HG03159 (cell line): ENCODE measurements at regions not wholly inside any gene's neighbourhood (a gene's known extent, or its start where the extent isn't known, plus 50 kb on each side); places are given as distances from the start of the nearest gene placed in this dataset.
"Not testable (repeated sequence)": the region's sequence is repeated elsewhere in the genome, so short reads cannot be mapped to it uniquely, and the experiment has no call there.

ENCODE experiments used
- ATAC-seq: cut with Tn5 transposase; IDR thresholded peaks from one replicate; pipeline ENCODE4 v1.9.1; 2021; ENCODE audit warnings: mild to moderate bottlenecking, moderate library complexity; ENCODE audit not compliant: unreplicated experiment

DNA sequence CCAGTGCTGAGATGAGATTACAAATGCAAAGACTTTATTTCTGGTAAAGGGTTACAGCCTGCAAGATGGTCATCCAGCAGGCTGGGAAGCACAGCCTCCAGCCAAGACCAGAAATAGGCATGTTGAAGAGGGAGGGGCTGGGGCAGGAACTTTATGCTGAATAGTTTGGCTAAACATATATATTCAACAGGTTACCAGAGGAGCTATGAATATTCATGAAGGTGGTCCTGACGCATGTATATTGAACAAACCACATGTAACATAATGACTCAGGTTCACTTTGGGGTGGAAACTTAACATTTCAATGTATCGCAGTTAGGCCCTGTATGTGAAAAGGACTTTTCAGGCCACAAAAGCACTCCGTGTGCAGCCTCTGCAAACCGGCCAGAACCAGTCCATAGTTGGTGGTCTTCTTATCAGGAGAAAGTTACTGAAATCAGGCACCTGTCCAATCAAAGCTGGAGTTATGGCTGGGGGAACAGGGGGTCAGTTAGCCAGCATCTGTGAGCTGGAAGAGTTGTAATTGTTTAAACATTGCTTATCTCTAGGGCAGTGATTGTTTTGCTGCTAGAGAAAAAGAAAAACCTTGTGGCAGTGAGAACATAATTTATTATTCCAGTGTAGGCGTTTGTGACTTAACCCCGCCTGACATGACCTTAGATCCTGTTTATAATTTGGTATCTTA lies 372.9 kb upstream of the AUTS2 start:
- no peak for ATAC-seq

DNA sequence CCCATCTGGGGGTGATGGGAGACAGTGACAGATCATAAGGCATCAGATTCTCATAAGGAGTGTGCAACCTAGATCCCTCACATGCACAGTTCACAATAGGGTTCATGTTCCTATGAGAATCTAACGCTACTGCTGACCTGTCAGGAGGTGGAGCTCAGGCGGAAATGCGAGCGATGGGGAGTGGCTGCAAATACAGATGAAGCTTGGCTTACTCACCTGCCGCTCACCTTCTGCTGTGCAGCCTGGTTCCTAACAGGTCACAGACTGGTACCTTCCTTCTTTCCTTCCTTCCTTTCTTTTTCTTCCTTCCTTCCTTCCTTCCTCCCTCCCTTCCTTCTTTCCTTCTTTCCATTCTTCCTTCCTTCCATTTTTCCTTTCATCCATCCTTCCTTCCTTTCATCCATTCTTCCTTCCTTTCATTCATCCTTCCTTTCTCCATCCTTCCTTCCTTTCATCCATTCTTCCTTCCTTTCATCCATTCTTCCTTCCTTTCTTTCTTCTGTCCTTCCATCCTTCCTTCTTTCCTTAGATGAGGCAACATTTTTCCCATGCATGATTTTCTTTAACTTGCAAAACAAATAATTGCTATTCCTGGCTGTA lies 370.0 kb upstream of the AUTS2 start:
- no peak for ATAC-seq

DNA sequence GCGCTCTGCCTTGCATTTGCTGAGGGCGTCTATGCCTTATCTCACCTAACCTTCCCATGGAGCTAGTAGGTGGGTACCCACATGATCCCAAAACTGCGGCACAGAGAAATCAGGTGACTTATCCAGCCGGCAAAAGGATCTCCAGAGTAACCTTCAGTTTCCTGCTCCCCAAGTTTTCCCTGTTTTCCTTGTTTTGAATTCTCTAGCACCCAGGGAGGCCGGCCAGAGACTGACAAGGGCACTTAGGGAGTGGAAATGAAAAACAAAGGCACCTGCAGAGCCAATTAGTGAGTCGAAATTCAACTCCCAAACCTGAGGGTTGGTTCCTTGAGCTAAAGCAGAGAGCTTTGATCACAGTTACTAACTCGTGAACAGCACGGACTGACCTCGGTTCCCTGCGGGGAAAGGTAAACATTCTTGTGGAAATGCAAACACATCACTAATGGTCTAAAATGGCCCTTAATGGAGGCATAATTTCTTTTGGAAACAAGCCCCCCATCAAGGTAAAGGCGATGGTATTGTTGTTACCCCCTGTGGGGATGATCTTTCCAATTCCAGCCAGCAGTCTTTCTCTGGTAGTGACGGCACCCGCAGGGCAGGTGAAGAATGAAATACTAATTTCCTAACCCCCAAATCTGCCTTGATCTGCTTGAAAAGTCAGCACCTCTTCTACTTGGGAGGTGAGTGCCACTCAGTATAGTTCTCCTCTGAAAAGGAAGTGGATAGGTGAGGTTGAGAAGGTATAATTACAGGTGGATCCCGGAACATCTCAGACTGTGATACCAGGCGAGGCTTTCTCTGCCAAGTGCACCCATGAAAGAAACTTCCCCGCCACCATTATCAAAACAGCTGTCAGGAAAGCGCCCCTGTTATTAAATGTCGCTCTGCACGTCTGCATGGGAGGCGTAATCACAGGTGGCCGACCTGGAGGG lies 365.6 kb upstream of the AUTS2 start:
- ATAC-seq = no peak

DNA sequence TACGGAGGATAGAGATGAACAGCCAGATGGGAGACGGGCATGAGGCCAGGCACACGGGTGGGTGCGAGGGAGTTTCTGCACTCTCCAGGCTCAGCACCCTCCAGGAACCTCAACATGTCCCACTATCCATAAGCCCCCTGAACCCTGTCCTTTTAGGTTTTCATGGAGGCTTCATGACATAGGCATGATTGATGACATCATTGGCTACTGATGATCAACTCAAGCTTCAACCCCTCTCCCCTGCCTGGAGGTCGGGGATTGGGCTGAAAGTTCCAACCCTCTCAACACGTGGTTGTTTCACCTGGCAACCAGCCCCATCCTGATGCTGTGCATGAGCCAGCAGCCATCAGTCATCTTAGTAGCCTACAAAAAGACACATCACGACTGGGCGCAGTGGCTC lies 360.7 kb upstream of the AUTS2 start:
- ATAC-seq = no peak

DNA sequence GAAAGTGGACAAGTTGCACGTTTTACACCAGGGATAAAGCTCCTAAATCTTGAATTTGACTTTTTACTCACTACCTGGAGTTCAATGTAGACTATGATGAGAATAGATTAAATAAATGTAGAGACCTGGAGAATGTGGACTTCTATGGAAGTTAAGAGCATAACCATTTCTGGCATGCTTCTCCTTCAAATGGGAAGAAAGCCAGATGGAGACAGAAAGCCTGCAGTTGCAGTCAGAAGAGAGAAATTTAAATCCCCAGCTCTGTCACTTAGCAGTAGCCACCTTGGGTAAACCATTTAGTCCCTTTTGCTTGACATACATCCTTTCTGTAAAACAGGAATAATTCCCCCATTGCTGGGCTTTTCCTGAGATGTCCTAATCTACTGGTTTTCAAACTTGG lies 355.3 kb upstream of the AUTS2 start:
- ATAC-seq = no peak

DNA sequence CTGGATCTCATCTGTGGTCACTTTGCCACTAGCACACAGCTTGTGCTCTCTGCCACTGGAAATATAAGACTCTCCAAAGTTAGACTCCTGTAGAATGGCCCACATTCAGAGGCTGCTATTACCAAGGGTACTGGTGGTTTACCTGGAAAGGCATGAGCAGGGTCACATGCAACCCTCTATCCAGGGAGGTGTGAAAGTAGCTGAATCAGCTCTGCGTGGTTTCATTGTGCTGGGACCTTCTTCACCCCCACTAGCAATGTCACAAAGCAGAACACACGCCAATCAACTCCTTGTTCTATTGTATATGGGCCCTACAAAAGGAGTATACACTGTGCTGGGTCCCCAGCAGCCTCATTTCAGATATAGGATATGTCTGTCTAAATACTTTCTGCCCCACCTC lies 353.6 kb upstream of the AUTS2 start:
- ATAC-seq = no peak

DNA sequence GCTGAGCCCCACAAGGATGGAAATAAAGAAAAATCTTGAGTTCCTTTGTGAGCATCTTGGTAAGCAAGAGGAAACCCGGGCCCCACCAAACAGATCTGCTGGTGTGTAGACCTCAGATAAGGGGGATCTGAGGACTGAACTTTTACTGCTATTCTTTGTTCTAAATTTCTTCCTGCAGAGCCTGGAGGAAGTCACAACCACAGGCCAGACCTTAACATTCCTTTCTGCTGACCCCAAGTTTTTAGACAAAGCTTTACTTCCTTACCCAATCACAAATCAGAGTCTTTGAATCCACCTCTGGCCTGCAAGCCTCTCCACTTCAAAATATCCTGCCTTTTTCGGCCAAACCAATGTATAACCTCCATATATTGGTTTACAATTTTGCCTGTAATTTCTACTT lies 352.6 kb upstream of the AUTS2 start:
- ATAC-seq = no peak

DNA sequence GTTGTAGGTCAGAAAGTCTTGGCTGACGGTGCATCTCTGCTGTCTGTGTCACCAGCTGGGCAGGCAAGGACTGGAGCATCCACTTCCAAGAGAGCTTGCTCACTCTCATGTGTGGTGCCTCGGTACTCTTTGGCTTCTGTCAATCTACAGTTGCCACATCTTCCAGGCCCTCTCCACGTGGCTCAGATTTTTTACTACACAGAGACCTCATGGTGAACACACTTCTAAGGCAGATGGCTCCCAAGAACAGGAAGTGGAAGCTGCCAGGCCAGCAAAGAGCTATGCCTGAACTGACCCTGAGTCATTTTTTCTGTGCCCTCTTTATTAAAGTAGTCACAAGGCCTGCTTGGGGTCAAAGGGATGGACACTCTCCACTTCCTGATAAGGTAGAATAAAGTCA lies 351.5 kb upstream of the AUTS2 start:
- no peak for ATAC-seq

DNA sequence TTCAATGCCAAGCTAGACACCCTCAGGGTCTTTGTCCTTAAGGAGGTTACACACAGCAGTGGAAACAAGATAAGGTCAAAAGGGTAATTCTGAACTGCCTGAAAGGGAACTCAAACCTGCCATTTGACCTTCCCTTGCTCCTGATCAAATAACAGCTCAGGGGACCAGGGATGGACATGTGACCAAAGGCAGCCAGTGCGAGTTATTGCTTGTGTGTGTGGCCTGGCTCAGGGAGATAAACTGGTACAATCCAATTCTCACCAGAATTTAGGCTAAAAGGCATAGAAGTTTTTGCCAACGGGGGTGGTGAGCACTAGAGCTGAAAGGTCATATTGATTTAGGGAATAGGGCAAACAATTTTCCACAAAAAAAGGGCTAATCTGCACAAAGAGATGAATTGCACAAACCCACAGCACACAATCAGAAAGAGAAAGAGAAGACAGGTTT lies 349.9 kb upstream of the AUTS2 start:
- ATAC-seq = not testable (repeated sequence)

DNA sequence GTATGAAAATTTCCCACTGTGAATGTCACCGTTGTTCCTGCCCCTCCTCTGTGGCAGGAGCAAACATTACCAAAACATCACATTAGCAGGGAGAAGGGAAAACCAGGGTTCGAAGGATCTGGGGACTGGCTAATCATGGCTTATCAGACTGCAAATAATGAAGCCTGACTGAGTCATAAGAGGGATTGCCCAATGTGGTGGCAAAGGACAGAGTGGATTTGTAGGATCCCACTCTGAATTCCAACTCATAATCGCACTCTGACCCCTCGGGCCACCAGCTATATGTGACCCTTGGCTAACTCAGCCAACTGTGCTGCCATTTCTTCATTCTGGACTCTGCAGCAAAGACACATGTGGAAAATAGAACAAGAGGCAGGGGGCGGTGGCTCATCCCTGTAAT lies 347.3 kb upstream of the AUTS2 start:
- ATAC-seq = no peak

DNA sequence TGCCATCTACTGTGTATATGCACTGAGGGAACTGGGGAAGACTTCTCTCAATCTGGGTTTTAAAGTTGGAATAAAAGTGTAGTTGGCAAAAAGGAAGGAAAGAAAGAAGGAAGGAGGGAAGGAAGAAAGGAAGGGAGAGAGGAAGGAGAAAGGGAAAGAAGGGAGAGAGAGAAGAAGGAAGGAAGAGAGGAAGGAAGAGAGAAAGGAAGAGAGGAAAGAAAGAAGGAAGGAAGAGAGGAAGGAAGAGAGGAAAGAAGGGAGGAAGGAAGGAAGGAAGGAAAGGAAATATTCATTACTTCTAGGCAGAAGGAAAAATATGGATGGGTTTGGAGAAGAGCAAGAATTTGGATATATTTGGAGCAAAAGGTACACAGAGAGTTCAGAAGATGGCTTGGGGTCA lies 343.6 kb upstream of the AUTS2 start:
- no peak for ATAC-seq

DNA sequence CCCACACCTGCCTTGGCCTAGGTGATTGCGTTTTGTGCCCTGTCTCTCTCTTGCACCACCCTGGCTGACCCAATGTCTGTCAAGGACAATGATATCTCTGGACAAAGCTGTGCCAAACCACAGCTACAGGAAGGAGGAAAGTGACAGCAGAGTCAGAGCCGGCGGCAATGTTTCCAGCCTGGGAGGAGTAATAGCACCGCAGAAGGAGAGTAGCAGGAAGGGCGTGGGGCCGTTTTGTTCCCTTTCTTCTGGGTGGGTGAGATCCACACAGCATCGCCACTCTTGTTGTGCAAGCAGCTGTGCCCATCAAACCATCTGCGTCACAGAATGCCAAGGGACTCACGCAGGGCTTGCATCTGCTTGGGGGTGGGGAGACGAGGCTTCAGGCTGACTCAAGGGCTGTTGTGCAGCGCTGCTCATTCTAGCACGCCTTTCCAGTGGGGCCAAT lies 341.6 kb upstream of the AUTS2 start:
- no peak for ATAC-seq

DNA sequence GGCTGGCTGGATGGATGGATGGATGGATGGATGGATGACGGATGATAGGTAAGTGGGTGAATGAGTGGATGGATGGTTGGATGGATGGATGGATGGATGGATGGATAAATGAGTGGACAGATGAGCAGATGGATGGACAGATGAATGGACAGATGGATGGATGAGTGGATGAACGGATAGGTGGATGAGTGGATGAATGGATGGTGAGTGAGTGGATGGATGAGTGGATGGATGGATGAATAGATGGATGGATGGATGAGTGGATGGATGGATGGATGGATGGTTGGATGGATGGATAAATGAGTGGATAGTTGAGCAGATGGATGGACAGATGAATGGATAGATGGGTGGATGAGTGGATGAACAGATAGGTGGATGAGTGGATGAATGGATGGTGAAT lies 340.7 kb upstream of the AUTS2 start:
- no peak for ATAC-seq

DNA sequence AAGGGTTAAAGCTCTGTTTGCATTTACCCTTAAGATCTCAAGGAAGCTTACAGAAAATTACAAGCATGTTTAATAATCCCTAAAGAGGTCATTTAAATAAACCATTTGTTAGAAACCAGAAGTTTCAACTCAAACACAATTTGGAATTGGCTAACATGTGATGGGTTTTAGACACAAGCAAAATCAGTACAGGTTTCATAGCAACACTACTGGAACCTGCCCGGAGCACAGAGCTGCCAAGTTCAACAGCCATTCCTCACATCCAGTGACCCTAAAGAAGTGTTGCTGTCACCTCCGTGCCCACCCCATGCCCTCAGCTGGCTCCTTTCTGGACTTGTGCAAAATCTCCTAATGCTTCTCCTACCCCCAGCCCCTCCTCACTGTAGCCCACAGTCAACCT lies 338.8 kb upstream of the AUTS2 start:
- no peak for ATAC-seq

DNA sequence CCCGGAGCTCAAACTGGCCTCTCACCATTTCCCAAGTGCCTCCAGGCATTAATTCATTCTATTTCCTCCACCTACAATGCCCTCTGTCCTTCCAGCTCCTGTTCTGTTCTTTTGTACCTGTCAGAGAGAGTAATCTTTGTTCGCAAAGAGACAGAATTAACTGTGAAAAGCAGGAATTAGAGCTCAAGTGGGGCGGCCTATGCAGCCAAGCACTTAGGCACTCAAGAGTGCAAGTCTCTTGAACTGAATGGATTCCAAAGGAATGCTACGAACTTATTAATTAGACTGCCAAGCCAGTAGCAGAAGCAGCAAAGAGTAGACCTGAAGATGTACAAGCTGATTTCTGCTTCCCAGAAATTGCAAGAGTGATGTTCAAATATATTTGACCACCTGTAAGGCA lies 338.3 kb upstream of the AUTS2 start:
- ATAC-seq = no peak

DNA sequence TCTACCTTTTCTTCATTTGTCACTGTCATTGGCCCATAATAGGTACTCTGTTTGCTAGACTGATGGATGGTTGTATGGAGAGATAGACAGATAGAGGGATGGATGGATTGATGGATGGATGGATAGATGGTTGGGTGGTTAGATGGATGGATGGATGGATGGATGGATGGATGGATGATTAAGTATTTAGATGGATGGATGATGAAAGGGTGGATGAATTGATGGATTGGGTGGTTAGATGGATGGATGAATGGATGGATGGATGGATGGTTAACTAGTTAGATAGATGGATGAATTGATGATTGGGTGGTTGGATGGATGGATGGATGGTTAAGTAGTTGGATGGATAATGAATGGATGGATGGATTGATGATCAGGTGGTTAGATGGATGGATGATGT lies 334.7 kb upstream of the AUTS2 start:
- no peak for ATAC-seq

DNA sequence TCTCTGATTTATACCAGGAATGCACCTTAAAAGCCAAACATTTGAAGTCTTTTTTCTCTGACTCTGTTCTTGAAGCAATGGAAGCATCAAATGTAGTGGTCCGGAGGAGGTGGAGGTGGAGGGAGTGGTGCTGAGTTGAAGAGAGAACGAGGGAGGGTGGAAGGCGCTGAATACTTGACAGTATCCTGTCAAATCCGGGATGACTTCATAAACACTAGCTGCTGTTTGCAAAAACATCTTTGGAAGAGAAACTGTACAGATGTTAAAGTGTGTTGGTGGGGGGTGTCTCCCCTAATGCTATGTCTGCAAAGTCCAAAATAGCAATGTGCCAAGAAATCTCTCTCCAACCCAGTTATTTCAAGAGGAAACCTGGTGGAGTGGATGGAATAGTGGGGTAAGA lies 328.5 kb upstream of the AUTS2 start:
- no peak for ATAC-seq

DNA sequence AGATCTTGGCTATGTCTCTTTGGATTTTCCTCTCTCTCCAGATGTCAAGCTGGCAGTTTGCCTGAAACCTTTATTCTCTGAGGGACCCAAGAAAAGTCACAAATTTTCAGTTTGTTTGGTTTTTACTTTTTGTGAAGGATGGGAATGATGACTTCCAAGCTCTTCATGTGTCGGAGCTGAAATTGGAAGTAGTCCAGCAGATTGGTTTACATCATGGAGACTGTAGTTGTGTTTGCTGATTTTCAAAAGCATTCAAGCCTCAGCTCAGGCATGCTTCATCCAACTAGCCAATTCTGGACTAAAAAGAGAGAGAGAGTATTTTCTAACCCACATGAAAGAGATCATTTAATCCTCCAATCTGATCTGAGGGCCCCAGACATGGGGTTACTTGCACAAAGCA lies 326.2 kb upstream of the AUTS2 start:
- no peak for ATAC-seq

DNA sequence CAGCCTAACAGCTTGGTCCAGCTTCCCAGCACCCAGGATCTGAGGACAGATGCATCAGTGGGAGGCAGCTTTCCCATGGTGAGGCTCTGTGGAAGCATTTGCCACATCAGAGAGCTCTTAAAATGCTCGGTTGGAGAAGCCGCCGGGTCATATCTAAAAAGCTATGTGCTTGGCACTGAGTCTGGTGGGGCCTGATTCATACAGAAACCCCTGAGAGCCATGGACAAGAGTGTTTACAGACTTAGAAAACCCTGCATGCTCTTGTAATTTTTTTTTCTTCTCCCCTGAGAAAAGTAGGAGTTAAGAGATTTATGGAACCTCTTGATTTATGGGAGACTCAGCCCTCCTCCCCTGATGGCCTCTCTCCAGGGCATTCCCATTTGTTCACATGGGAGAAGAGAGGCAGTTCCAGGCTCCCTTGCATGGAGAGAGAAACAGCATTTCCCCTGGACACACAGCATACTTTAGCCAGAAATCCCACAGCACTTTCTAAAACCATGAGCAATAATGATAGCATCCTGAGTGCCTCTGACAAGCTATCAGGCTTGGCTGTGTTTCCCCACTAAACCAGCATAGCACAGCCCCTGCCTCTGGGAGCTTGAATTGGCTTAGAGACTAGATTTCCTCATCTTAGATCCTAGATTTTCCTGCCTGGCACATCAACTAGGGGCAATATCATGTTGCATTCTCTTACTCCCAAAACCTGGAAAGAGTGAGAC lies 322.1 kb upstream of the AUTS2 start:
- ATAC-seq = no peak

DNA sequence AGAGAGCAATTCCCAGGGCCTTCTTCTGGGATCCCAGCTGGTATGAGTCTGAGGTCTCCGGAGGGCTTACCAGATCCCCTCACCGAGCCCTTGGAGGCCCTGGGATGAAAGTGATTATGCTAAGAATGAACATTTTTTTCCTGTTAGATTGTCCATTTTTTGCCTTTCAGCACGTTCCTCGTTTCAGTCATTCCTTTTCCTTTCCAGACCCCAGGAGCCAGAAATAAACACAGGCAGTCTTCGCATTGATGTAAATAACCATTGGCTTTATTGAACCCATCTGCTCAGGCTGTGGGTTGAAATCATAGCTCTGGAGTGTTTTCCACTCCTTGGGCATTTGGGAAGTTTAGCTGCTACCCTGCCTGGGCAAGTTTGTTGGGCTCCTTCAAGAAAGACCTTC lies 320.9 kb upstream of the AUTS2 start:
- no peak for ATAC-seq

DNA sequence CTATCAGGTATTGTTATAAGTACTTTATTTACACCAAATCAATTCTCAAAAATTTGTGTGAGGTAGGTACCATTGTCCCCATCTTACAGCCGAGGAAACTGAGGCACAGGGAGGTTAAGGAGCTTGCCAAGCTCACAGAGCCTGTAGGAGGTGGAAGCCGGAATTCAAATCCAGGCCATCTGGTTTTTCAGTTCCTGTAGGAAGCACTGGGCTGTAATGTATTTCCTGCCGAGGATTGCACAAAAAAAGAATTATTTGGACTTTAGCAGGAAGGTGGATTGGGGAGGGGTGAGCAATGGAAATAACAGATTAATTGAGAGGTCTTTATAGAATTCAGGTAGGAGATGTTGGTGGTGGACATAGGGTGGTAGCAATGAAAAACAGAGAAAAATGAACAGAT lies 315.3 kb upstream of the AUTS2 start:
- no peak for ATAC-seq
